Lower leg skin (tissue), 3 donors: ENCODE measurements at regions not wholly inside any gene's neighbourhood (a gene's known extent, or its start where the extent isn't known, plus 50 kb on each side); places are given as distances from the start of the nearest gene placed in this dataset.

Experiments used
- CTCF ChIP-seq, 3 donors: fragments of 450-650 bp; IDR thresholded peaks; one replicate each; pipeline ENCODE4 v1.5.1; 2016; ENCODE audit warnings: antibody characterized with exemption in 3 of 3, mild to moderate bottlenecking in 3 of 3, moderate library complexity in 2 of 3
- POLR2A ChIP-seq, 2 donors: fragments of 450-650 bp; IDR thresholded peaks; one replicate each; pipeline ENCODE4 v1.6.1; 2016 to 2017; ENCODE audit warnings: antibody characterized with exemption in 2 of 2, mild to moderate bottlenecking in 1 of 2, moderate library complexity in 1 of 2

GRCh38 chr12:98401427-98401826 lies 114.0 kb upstream of the TMPO start:
- TF ChIP-seq CTCF (IDR thresholded peaks at IDR 0.05) (no peak), POLR2A (IDR thresholded peaks at IDR 0.05) (no peak)
